H9 (cell line): ENCODE measurements at regions not wholly inside any gene's neighbourhood (a gene's known extent, or its start where the extent isn't known, plus 50 kb on each side); places are given as distances from the start of the nearest gene placed in this dataset.

ENCODE experiments used
- DNase-seq: peaks from one replicate; pipeline ENCODE4 v3.0.0-alpha.2; 2017
- H2AFZ ChIP-seq: one replicate; pipeline ENCODE4 v1.6.1; 2013; ENCODE audit warnings: mild to moderate bottlenecking, low read length, control low read depth, moderate library complexity
- H2AK5ac ChIP-seq: 2 replicates; pipeline ENCODE4 v1.6.1; 2013; ENCODE audit warnings: low read length, control low read depth, mixed read lengths; ENCODE audit not compliant: insufficient read length
- H2BK120ac ChIP-seq: one replicate; pipeline ENCODE4 v1.6.1; 2013; ENCODE audit warnings: low read depth, mild to moderate bottlenecking, low read length, control low read depth, inconsistent platforms; ENCODE audit not compliant: poor library complexity, severe bottlenecking
- H2BK12ac ChIP-seq: 2 replicates; pipeline ENCODE4 v1.6.1; 2013; ENCODE audit warnings: low read length, control low read depth, mixed read lengths, low read depth; ENCODE audit not compliant: insufficient read length
- H2BK15ac ChIP-seq: 2 replicates; pipeline ENCODE4 v1.6.1; 2013; ENCODE audit warnings: low read depth, low read length, control low read depth
- H2BK20ac ChIP-seq: one replicate; pipeline ENCODE4 v1.6.1; 2013; ENCODE audit warnings: low read depth, mild to moderate bottlenecking, low read length, control low read depth, inconsistent platforms; ENCODE audit not compliant: poor library complexity, severe bottlenecking
- H2BK5ac ChIP-seq: 2 replicates; pipeline ENCODE4 v1.6.1; 2013; ENCODE audit warnings: low read length, control low read depth, mixed read lengths; ENCODE audit not compliant: insufficient read length
- H3K14ac ChIP-seq: 2 replicates; pipeline ENCODE4 v1.6.1; 2013; ENCODE audit warnings: low read length, control low read depth; ENCODE audit not compliant: insufficient read depth
- H3K18ac ChIP-seq: 2 replicates; pipeline ENCODE4 v1.6.1; 2013; ENCODE audit warnings: low read depth, mild to moderate bottlenecking, mixed read lengths, low read length, control low read depth; ENCODE audit not compliant: insufficient read length
- H3K23ac ChIP-seq: 2 replicates; pipeline ENCODE4 v1.6.1; 2013; ENCODE audit warnings: low read length, control low read depth, mixed read lengths, low read depth; ENCODE audit not compliant: insufficient read length
- H3K23me2 ChIP-seq: 2 replicates; pipeline ENCODE4 v1.6.1; 2013; ENCODE audit warnings: low read depth, mild to moderate bottlenecking, mixed read lengths, low read length, control low read depth; ENCODE audit not compliant: insufficient read length, poor library complexity, severe bottlenecking
- H3K27ac ChIP-seq: 2 replicates; pipeline ENCODE4 v1.5.1; 2013; ENCODE audit warnings: low read length, control low read depth, mixed read lengths, low read depth; ENCODE audit not compliant: insufficient read length
- H3K27me3 ChIP-seq: 2 replicates; pipeline ENCODE4 v1.6.1; 2013; ENCODE audit warnings: low read length, control low read depth, inconsistent platforms; ENCODE audit not compliant: insufficient read depth
- H3K4ac ChIP-seq: 2 replicates; pipeline ENCODE4 v1.6.1; 2013; ENCODE audit warnings: low read depth, mild to moderate bottlenecking, control low read depth, inconsistent platforms, low read length, moderate library complexity
- H3K4me1 ChIP-seq: 2 replicates; pipeline ENCODE4 v1.6.1; 2013; ENCODE audit warnings: low read length, control low read depth, inconsistent platforms; ENCODE audit not compliant: insufficient read depth
- H3K4me2 ChIP-seq: 2 replicates; pipeline ENCODE4 v1.6.1; 2013; ENCODE audit warnings: low read length, control low read depth, mixed read lengths; ENCODE audit not compliant: insufficient read length, insufficient read depth
- H3K56ac ChIP-seq: 2 replicates; pipeline ENCODE4 v1.6.1; 2013; ENCODE audit warnings: low read depth, mild to moderate bottlenecking, mixed read lengths, low read length, control low read depth; ENCODE audit not compliant: insufficient read length
- H3K79me1 ChIP-seq: 2 replicates; pipeline ENCODE4 v1.6.1; 2013; ENCODE audit warnings: low read depth, mild to moderate bottlenecking, moderate library complexity, low read length, control low read depth, inconsistent platforms; ENCODE audit not compliant: insufficient read depth, poor library complexity, severe bottlenecking
- H3K79me2 ChIP-seq: 2 replicates; pipeline ENCODE4 v1.6.1; 2013; ENCODE audit warnings: low read length, control low read depth, inconsistent platforms; ENCODE audit not compliant: insufficient read depth
- H3K9ac ChIP-seq: 2 replicates; pipeline ENCODE4 v1.6.1; 2013; ENCODE audit warnings: low read length, control low read depth, mixed read lengths; ENCODE audit not compliant: insufficient read length; ENCODE audit errors: extremely low read depth
- H3K9me3 ChIP-seq: one replicate; pipeline ENCODE4 v1.6.1; 2013; ENCODE audit warnings: low read depth, low read length, inconsistent platforms; ENCODE audit not compliant: control insufficient read depth
- H3T11ph ChIP-seq: one replicate; pipeline ENCODE4 v1.6.1; 2013; ENCODE audit warnings: mild to moderate bottlenecking, low read length, control low read depth, inconsistent platforms
- H4K20me1 ChIP-seq: one replicate; pipeline ENCODE4 v1.6.1; 2013; ENCODE audit not compliant: control insufficient read depth, insufficient read length, insufficient read depth
- H4K5ac ChIP-seq: 2 replicates; pipeline ENCODE4 v1.6.1; 2013; ENCODE audit warnings: low read depth, mild to moderate bottlenecking, mixed read lengths, low read length, control low read depth; ENCODE audit not compliant: insufficient read length
- H4K8ac ChIP-seq: replicated peaks from 2 replicates; pipeline ENCODE4 v1.6.1; 2013; ENCODE audit warnings: low read length, control low read depth, mixed read lengths, low read depth; ENCODE audit not compliant: insufficient read length
- H4K91ac ChIP-seq: 2 replicates; pipeline ENCODE4 v1.6.1; 2013; ENCODE audit warnings: low read depth, mild to moderate bottlenecking, moderate library complexity, mixed read lengths, low read length, control low read depth; ENCODE audit not compliant: insufficient read length
- H3K27ac Mint-ChIP-seq, 3 experiments: 2 replicates in 2 of 3; 3 replicates in 1 of 3; pipeline ENCODE4 v1.8.0; 2020 to 2021; ENCODE audit warnings: mixed read lengths in 3 of 3, mild to moderate bottlenecking in 1 of 3, moderate library complexity in 1 of 3
- H3K27me3 Mint-ChIP-seq: 2 replicates; pipeline ENCODE4 v1.8.0; 2021; ENCODE audit warnings: low read depth, mild to moderate bottlenecking, moderate library complexity, mixed read lengths
- H3K36me3 Mint-ChIP-seq, 3 experiments: 2 replicates in 2 of 3; 3 replicates in 1 of 3; pipeline ENCODE4 v1.8.0; 2020 to 2021; ENCODE audit warnings: low read depth in 3 of 3, mixed read lengths in 3 of 3; ENCODE audit not compliant: insufficient read depth in 1 of 3
- H3K4me1 Mint-ChIP-seq, 2 experiments: 2 replicates each; pipeline ENCODE4 v1.8.0; 2020; ENCODE audit warnings: mixed read lengths in 2 of 2
- H3K4me3 Mint-ChIP-seq, 2 experiments: 2 replicates in 1 of 2; 3 replicates in 1 of 2; pipeline ENCODE4 v1.8.0; 2020 to 2021; ENCODE audit warnings: mild to moderate bottlenecking in 2 of 2, mixed read lengths in 2 of 2, moderate library complexity in 1 of 2
- H3K9me3 Mint-ChIP-seq, 2 experiments: 2 replicates in 1 of 2; 3 replicates in 1 of 2; pipeline ENCODE4 v1.8.0; 2020; ENCODE audit warnings: mild to moderate bottlenecking in 2 of 2, mixed read lengths in 2 of 2, moderate library complexity in 1 of 2
- WGBS: extraction: QIAGEN DNeasy Blood & Tissue Kit; methylation state at CpG from one replicate; pipeline ENCODE4 v1.1.7; 2013; ENCODE audit warnings: missing lambda C conversion rate, low lambda C conversion rate, mixed read lengths; ENCODE audit not compliant: insufficient read length; ENCODE audit errors: extremely low coverage; 5-methylcytosine and 5-hydroxymethylcytosine counted together
- TF ChIP-seq, protein P1 (sequence below): fragments of 200-600 bp; sonication (generic); conservative IDR thresholded peaks from 3 replicates; pipeline ENCODE4 v1.8.0; 2021; ENCODE audit warnings: antibody characterized with exemption, mild to moderate bottlenecking

GRCh38 chr7:67564959-67565358, 568.3 kb downstream of the TYW1 start:
- Histone ChIP-seq H2BK20ac (no peak overlapping the region), H3T11ph (no peak overlapping the region), H3K9me3 (no peaks in the 10 kb centered on the region), H2BK5ac (no peak overlapping the region), H2BK15ac (no peak overlapping the region), H3K23ac (no peak overlapping the region), H3K56ac (no peak overlapping the region), H3K9ac (no peak overlapping the region), H3K27ac (no peak overlapping the region), H3K27me3 (no peaks in the 10 kb centered on the region), H4K8ac (no peak overlapping the region), H3K4me1 (no peaks in the 10 kb centered on the region), H3K14ac (no peak overlapping the region), H3K18ac (no peak overlapping the region), H2AK5ac (no peak overlapping the region), H4K20me1 (no peaks in the 10 kb centered on the region), H3K79me1 (no peaks in the 10 kb centered on the region), H4K91ac (no peak overlapping the region), H3K4ac (no peak overlapping the region), H3K23me2 (no peaks in the 10 kb centered on the region), H2AFZ (no peak overlapping the region), H3K4me2 (no peak overlapping the region), H2BK120ac (no peak overlapping the region), H4K5ac (no peak overlapping the region), H3K79me2 (no peaks in the 10 kb centered on the region), H2BK12ac (no peak overlapping the region)
- no peak for DNase-seq
- WGBS, result no CpG with 5 or more reads among the region's 4 CpGs
- no peaks in the 10 kb centered on the region for H3K36me3 Mint-ChIP-seq
- peaks cover 5 to 10% of the 10 kb centered on the region in 2 experiments; a peak in 4 of 5 replicates for H3K9me3 Mint-ChIP-seq
- H3K27me3 Mint-ChIP-seq, result peaks cover 2% of the 10 kb centered on the region
- H3K4me1 Mint-ChIP-seq, result no peaks in the 10 kb centered on the region
- TF ChIP-seq, protein P1, sequence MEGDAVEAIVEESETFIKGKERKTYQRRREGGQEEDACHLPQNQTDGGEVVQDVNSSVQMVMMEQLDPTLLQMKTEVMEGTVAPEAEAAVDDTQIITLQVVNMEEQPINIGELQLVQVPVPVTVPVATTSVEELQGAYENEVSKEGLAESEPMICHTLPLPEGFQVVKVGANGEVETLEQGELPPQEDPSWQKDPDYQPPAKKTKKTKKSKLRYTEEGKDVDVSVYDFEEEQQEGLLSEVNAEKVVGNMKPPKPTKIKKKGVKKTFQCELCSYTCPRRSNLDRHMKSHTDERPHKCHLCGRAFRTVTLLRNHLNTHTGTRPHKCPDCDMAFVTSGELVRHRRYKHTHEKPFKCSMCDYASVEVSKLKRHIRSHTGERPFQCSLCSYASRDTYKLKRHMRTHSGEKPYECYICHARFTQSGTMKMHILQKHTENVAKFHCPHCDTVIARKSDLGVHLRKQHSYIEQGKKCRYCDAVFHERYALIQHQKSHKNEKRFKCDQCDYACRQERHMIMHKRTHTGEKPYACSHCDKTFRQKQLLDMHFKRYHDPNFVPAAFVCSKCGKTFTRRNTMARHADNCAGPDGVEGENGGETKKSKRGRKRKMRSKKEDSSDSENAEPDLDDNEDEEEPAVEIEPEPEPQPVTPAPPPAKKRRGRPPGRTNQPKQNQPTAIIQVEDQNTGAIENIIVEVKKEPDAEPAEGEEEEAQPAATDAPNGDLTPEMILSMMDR, result no peak
- H3K4me3 Mint-ChIP-seq, result no peak overlapping the region
- H3K27ac Mint-ChIP-seq, result no peak overlapping the region
